ENCODE measurements at regions not wholly inside any gene's neighbourhood (a gene's known extent, or its start where the extent isn't known, plus 50 kb on each side); places are given as distances from the start of the nearest gene placed in this dataset.

DNA sequence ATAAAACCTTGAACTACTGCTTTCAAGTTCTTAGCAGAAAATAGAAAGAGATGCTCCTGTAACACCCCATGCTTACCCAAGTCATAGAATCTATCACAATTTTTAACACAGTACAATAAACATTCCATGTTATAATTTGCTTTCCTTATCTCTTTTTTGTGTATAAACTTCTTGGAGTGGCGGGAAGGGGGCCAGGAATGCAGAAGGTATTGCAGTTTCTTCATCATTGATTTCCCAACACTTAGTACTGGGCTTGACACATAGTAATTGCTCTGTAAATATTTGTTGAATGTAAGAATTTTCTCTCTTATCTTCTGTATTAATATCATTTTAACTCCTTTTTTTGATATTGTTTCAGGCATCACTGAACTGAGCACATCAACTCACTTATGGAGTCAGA is 535.8 kb downstream of the KCTD12 start:
- no peak for DNase-seq
- TF ChIP-seq, protein P1, sequence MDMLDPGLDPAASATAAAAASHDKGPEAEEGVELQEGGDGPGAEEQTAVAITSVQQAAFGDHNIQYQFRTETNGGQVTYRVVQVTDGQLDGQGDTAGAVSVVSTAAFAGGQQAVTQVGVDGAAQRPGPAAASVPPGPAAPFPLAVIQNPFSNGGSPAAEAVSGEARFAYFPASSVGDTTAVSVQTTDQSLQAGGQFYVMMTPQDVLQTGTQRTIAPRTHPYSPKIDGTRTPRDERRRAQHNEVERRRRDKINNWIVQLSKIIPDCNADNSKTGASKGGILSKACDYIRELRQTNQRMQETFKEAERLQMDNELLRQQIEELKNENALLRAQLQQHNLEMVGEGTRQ (IDR thresholded peaks at IDR 0.05; ENCODE audit: borderline replicate concordance, low read depth, low read length): no peak
- TF ChIP-seq FOXJ3 (CRISPR knock-in tag; IDR thresholded peaks at IDR 0.05) (no peak), USF1 (IDR thresholded peaks at IDR 0.05; ENCODE audit: borderline replicate concordance, low read depth) (no peak), RFX5 (IDR thresholded peaks at IDR 0.05; ENCODE audit: low read length) (no peak), RAD21 (IDR thresholded peaks at IDR 0.05; ENCODE audit: low read length) (no peak), EZH2phosphoT487 (IDR thresholded peaks at IDR 0.05; ENCODE audit: borderline replicate concordance, low read depth) (no peak), REST (IDR thresholded peaks at IDR 0.05; ENCODE audit: low read depth, low read length) (no peak), GABPA (IDR thresholded peaks at IDR 0.05; ENCODE audit: low read depth) (no peak), SMC3 (IDR thresholded peaks at IDR 0.05; ENCODE audit: low read depth, low read length) (no peak)
- TF ChIP-seq, protein P2, sequence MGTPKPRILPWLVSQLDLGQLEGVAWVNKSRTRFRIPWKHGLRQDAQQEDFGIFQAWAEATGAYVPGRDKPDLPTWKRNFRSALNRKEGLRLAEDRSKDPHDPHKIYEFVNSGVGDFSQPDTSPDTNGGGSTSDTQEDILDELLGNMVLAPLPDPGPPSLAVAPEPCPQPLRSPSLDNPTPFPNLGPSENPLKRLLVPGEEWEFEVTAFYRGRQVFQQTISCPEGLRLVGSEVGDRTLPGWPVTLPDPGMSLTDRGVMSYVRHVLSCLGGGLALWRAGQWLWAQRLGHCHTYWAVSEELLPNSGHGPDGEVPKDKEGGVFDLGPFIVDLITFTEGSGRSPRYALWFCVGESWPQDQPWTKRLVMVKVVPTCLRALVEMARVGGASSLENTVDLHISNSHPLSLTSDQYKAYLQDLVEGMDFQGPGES (IDR thresholded peaks at IDR 0.05; ENCODE audit: low read depth, low read length): no peak
- TF ChIP-seq, protein P3, sequence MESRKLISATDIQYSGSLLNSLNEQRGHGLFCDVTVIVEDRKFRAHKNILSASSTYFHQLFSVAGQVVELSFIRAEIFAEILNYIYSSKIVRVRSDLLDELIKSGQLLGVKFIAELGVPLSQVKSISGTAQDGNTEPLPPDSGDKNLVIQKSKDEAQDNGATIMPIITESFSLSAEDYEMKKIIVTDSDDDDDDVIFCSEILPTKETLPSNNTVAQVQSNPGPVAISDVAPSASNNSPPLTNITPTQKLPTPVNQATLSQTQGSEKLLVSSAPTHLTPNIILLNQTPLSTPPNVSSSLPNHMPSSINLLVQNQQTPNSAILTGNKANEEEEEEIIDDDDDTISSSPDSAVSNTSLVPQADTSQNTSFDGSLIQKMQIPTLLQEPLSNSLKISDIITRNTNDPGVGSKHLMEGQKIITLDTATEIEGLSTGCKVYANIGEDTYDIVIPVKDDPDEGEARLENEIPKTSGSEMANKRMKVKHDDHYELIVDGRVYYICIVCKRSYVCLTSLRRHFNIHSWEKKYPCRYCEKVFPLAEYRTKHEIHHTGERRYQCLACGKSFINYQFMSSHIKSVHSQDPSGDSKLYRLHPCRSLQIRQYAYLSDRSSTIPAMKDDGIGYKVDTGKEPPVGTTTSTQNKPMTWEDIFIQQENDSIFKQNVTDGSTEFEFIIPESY (IDR thresholded peaks at IDR 0.05; ENCODE audit: borderline replicate concordance, low read depth): no peak
- H3K27ac ChIP-seq (ENCODE audit: low read depth in 2 of 2, low read length in 1 of 2): no peak overlapping the region
- CTCF ChIA-PET: no interaction called here
- WGBS (ENCODE audit: low lambda C conversion rate): 12% methylated on average over 1 of the region's 1 CpG
- H3K4me2 ChIP-seq: no peak overlapping the region
- no peaks in the 10 kb centered on the region for H3F3A ChIP-seq (replicated peaks; ENCODE audit: insufficient read depth)
- H3K9me3 ChIP-seq: no peaks in the 10 kb centered on the region
- H2AFZ ChIP-seq (ENCODE audit: low read depth): no peak overlapping the region
- H3K27me3 ChIP-seq (ENCODE audit: insufficient read depth): no peaks in the 10 kb centered on the region
- POLR2A ChIA-PET: no interaction called here
- no peaks in the 10 kb centered on the region for H3K4me1 ChIP-seq (ENCODE audit: control insufficient read depth in 1 of 2, insufficient read depth in 2 of 2, low read depth in 1 of 2, low read length in 1 of 2)
- H4K20me1 ChIP-seq (ENCODE audit: insufficient read depth): no peaks in the 10 kb centered on the region
- no peak overlapping the region for H3K9ac ChIP-seq
- no peaks in the 10 kb centered on the region for H3K36me3 ChIP-seq (replicated peaks in 1 of 2; ENCODE audit: control insufficient read depth in 1 of 2, insufficient read depth in 2 of 2, low read length in 1 of 2)
- H3K9me2 ChIP-seq: no peaks in the 10 kb centered on the region
- no peaks in the 10 kb centered on the region for H3K79me2 ChIP-seq (ENCODE audit: insufficient read depth)
- no peak overlapping the region for H3K4me3 ChIP-seq (ENCODE audit: low read depth in 2 of 2, low read length in 1 of 2)
